Ureter (tissue), 1 donor: ENCODE measurements at regions not wholly inside any gene's neighbourhood (a gene's known extent, or its start where the extent isn't known, plus 50 kb on each side); places are given as distances from the start of the nearest gene placed in this dataset.
"Not testable (repeated sequence)": the region's sequence is repeated elsewhere in the genome, so short reads cannot be mapped to it uniquely, and the experiment has no call there.

ENCODE experiments used
- DNase-seq: peaks from one replicate; pipeline ENCODE4 v3.0.0-alpha.2; 2020; ENCODE audit warnings: low spot score
- donor health status: DM: yes; HTN: yes; CAD: no.

DNA sequence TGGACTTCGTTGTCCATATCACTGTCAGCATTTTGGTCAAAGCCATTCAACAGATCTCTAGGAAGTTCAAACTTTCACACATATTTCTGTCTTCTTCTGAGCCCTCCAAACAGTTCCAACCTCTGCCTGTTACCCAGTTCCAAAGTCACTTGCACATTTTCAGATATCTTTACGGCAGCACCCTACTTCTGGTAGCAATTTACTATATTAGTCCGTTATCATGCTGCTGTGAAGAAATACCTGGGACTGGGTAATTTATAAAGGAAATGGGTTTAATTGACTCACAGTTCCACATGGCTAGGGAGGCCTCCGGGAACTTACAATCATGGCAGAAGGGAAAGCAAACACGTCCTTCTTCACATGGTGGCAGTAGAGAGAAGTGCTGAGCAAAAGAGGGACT lies 60.6 kb upstream of the HGFAC start:
- DNase-seq: not testable (repeated sequence)

GRCh38 chr4:3382251-3382650 lies 59.5 kb upstream of the HGFAC start:
- DNase-seq: no peak

- DNase-seq: peak; percentile 65
Measured at GRCh38 chr4:3384391-3384770, 57.4 kb upstream of the HGFAC start.

DNA sequence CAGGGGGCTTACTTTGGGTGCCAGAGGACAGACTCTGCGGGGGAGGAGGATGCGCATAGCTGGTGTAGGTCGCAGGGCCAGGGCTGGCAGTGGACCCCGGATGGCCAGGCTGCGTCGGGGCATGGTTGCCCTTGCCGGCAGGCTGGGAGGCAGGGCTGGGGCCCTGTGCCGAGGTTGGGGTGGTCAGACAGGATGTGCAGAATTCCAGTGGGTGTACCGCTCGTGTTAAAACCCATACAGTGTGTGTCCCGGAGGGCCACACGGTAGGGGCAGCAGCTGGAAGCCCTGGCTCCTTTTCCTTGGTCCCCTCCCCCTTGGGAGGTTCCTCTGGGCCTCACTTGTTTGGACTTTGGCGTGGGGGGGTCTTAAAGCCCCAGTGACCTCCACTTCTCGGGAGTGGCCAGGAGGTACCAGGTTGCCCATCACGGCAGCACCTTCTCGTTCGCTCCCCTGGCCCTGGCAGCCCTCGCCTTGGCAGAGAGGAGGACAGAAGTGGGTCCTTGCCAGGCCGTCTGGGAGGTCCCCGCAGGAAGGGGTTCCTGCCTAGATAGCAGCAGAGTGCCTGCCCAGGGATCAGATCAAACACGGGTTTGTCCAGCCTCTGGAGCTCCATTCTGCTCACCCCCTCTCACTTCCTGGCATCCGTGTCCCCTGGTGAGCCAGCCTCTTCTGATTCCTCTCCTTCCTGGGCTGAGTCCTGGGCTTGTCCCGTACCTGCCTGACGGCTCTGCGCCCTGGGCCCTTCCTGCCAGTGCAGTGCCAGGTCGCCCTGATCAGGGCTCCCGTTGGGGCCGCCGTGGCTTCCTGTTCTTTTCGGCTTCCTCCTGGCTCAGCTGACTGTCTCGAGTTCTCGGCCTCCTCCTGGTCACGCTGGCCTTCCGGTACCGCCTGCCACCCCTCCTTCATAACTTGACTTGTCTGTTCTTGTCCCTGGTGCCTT lies 56.7 kb upstream of the HGFAC start:
- DNase-seq: peak; percentile 91

- peak; percentile 83 for DNase-seq
Measured at GRCh38 chr4:3385711-3386420, 55.9 kb upstream of the HGFAC start.

DNA sequence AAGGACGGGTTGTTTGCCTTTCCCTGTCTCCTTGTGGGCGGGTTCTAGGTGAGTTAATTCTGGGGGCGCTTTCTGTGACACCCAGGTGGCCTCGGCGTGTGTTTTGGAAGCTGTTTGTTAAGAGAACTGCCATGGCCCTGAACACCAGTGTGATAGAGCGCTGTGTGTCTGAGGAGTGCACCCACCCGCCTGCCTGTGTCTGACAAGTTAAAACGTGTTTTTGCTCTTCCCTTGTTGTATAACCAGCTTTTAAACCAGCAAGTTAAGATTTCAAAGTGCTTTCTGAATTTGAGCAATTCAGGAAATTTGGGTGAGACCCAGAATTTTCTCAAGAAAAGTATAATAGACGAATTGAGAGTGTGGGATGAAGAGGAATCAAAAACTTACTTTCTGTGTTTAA lies 55.2 kb upstream of the HGFAC start:
- peak; percentile 71 for DNase-seq

DNA sequence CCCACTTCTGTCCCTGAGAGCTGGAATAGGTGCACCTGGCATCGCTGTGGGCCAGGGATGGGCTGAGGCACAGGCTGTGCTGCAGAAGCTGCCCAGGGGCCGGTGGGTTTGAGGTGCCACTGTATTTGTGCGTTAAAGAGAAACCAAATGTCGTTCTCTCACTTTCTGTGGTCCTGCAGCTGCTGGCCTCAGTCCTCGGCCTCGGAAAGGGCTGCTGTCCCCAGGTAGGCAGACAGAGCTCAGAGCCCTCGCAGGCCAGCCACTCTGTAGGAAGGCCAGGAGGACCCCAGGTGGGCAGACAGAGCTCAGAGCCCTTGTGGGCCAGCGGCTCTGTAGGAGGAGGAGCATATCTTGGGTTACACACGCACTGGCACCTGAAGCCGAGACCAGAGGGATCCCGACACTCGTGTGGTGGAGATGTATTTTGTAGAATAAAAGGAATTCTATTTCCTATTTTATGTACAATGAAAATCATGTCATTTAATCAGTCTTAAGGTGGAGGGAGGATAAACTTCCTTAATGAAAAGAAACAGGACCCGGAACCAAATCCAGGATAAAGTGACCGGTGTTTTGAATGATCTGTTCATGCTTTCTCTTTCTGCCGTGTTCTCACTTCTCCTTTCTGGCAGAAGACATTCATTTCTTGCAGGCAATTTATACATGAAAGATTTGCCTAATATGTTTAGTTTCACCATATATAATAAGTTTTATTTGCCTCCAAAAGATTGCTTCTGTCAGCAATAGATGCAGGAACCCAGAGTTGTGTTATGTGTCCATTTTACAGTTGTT lies 54.4 kb upstream of the HGFAC start:
- DNase-seq: no peak

- peak; percentile 84 for DNase-seq
Measured at GRCh38 chr4:3387943-3388361, 53.8 kb upstream of the HGFAC start.

DNA sequence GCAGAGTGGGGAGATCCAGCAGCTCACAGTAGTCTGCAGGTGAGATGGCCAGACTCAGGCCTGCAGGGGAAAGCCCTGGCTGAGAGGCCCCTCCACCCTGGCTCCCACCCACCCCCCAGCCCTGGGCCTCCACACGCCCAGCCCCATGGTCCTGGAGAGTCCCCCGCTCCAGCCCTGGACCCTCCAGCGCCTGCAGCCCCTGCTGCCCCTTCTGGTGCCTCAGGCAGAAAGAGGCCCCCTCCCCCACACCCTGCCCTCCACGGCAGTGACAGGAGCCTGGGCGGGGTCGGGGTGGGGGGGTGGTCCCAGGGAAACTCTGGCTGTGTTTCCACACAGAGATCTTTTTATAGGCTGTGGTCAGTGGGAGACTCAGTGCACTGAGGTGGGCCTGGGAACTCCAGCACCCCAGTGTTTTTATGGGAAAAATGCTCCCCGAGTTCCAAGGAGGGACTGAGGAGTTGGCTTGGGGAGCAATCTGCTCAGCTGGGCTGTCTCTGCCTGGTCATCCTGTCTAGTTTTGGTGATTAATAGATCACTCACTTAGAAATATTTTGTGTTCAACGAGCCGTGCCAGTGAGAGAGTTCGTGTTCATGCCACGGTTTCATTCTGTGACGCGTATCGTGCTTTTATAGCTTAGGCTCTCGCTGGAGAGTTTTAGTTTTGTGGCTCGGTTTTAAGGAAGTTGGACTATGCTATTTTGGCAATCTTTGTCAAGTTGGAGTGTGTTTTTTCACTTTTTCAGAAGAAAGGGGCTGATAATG lies 53.1 kb upstream of the HGFAC start:
- DNase-seq: no peak

DNA sequence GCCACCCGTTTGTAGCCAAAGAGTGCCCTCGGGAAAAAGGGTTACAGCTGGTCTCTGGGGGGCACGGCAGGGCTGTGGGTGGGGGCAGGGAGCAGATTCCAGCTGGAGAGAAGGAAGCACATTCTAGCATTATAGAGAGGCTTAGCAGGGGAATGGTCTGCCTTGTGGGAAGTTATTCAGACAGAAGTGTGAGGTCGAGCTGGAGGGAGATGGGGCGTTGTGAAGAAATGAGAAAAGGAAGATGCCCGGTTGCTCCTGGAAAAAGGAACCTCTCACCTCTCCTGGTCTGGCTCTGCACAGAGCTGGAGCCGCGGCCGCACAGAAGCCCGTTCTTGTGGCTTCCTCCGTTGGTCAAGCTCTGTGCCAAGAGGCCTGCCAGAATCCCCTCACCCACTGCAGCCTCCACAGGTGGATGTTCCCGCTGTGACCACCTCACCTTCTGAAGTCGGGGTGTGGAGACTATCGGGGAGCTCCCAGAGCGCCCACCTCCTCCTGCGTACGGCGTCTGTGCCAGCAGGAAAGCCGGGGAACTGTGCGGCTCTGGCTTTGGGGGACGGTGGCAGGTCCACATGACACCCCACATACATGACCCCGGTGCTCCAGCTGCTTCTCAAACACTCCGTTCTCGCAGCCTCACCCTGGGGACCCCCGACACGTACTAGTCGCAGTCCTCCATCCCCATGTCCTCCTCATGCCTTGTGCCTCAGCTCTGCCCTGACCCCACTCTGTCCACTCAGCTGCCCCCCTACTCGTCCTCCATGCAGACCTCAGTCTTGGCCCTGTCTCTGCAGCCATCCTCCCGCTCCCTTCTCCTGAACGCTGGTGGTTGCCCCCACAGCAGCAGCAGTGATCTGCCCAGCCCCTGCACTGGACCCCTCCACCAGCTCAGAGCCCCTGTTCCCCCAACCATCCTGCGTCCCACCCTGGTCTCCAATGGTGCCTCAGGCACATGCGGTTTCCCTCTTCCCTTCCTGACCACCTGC lies 52.2 kb upstream of the HGFAC start:
- no peak for DNase-seq

DNA sequence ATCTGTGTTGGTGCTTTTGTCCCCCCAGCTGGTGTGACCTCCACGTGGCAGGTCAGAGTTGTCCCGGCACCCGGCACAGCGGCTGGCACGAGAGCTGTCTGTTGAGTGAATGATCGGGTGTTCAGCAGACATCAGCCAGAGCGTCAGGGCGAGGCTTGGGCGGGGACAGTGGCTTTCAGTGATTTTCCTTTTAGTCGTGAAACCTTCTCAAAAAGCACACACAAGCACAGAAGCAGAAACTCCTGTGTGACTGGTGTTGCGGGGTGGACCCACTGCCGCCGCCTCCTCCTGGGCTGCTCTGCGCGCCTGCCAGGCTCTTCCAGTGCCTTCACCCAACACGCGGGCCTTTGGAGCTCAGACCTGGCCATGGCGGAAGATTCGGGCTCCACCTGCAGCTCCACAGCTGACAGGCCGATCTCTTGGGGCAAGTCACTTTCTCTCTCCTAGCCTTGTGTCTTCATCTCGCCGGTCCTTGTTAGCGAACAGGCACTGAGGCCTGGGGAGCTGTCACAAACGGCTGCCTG lies 51.4 kb upstream of the HGFAC start:
- no peak for DNase-seq

DNA sequence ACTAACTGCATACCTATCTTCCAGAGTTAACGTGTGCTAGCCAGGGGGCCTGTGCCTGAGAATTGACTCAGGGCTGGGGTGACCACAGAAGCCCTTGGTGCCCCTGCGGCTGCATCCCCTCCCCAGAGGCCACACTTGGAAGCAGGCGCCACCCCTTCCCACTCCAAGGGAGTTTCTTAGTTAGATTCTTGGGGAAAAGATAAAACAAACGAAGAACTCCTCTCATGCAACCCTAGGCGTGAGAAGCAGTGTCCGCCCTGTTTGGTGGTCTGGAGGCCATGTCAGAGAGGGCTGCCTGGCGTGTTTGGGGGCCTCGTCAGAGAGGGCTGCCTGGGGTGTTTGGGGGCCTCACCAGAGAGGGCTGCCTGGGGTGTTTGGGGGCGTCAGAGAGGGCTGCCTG lies 50.3 kb upstream of the HGFAC start:
- no peak for DNase-seq
